Umbilical cord (tissue), 1 donor: ENCODE measurements at regions not wholly inside any gene's neighbourhood (a gene's known extent, or its start where the extent isn't known, plus 50 kb on each side); places are given as distances from the start of the nearest gene placed in this dataset.

Experiments used
- DNase-seq: peaks from one replicate; pipeline ENCODE4 v3.0.0-alpha.2; 2015; ENCODE audit warnings: low spot score

GRCh38 chr16:72222503-72222902 lies 50.5 kb upstream of the PMFBP1 start:
- DNase-seq = no peak
